Stimulated activated CD4-positive, alpha-beta T cell treated with anti-CD3 and anti-CD28 coated beads, TNF-alpha, amount 100 ng/mL, for 1 hour (primary cell): ENCODE measurements at regions not wholly inside any gene's neighbourhood (a gene's known extent, or its start where the extent isn't known, plus 50 kb on each side); places are given as distances from the start of the nearest gene placed in this dataset.
"Not testable (repeated sequence)": the region's sequence is repeated elsewhere in the genome, so short reads cannot be mapped to it uniquely, and the experiment has no call there.

Experiments
- DNase-seq, 3 donors: peaks; one replicate each; pipeline ENCODE4 v3.0.0-alpha.2; 2020; ENCODE audit warnings: low read depth in 3 of 3, low spot score in 1 of 3

DNA sequence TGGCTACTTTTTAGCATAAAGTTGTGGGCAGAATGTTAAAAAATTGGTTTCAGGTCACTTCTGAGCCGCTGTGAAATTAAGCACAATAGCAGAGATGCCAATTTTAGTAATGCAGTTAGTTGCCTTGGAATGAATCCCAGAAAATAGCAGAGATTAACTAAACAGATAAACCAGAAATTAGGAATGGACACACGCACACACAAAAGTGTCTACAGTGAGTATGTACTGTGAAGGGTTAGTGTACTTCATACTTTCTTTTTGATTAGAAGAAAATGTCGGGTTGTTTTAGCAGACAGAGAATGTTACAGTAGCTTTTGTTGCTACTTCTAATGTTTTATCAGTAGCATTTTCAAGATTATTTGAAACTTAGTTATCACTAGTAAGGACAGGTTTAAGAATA, 106.7 kb downstream of the LEPR start:
- no peak for DNase-seq

DNA sequence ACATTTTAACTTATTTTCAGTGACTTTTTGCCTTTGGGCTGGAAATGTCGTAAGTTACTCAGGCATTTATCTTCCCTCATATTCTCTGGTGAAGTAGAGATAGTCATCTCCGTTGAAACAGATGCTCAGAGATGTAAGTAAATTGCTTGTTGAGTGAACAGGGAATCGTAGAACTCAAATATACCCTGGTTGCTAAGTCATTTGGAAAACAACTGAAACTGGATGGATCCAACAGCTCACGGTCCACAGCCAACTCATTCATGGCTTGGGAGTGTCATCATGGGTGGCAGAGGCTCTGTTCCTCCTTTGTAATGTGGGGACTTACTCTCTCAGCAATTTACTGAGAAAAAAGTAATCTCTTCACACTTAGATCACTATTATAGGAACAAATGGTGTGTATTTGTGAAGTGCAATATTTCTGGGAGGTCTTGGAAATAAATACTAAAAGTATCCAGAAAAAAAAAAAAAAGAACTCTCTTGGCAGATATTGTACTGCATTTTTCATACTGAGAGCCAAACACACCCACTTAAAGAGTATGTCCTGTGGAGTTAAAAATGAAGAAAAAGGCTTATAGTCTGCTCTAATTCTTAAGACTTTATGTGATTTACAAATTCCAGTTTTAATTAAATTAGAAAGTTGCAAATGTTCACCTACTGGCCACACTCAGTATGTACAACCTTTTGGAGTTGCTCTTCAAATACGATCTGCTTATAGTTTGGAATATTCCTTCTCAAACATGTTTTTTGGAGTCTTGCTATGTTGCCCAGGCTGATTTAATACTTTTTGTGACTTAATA, 107.4 kb downstream of the LEPR start:
- no peak for DNase-seq

DNA sequence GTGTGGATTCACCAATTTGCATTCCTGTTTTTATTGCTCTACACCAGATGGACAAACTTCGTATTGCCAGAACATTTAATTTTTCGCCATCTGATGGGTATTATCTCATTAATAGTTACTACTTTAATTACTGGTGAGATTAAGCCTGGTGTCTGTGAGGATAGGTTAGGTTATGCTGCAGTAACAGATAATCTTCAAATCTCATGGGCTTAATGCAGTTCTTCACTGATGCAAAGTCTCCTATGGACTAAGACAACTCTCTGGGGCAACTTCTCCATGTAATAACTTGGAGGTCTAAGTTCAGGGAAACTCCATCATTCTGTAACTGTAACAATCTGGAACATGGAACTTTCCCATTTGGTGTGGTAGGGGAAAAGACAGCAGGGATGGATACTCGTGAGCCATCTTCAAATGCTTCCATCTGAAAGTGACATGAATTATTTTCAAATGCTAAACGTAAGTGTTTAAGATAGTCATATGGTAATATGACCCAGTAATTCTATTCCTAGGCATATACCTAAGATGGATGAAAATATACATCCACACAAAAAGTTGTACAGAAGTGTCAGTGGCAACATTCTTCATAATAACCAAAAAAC, 111.6 kb downstream of the LEPR start:
- DNase-seq = no peak

DNA sequence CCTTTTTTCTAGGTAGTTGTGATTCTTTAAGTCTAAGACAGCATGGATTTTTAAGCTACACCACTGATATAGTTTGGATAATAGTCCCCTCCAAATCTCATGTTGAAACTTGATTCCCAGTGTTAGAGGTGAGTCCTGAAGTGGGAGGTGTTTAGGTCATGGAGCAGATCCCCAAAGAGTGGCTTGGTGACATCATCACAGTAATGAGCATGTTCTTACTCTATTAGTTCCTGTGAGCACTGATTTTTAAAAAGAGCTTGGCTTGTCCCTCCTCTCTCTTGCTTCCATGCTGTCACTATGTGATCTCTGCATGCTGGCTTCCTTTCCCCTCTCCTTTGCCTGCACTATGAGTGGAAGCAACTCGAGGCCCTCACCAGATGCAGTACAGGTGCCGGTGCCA, 115.5 kb downstream of the LEPR start:
- DNase-seq = no peak

DNA sequence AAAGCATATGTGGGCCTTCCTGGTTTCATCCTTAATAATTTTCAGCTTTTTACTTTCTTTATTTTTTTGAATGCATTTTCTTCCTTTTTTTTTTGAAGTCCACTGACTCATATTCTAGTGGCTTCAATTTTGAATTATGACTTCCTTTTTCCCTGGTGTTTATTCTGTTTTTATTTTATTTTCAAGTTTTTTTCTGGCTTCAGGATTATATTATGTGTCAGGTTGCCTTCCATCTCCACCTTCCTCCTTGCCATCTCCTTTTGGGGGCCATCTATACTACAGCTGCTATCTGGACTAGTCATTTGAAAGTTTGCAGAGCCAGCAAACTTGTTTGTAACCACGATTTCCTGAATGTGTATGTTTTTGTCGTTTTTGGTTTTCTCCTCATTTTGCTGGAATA, 117.6 kb downstream of the LEPR start:
- no peak for DNase-seq

DNA sequence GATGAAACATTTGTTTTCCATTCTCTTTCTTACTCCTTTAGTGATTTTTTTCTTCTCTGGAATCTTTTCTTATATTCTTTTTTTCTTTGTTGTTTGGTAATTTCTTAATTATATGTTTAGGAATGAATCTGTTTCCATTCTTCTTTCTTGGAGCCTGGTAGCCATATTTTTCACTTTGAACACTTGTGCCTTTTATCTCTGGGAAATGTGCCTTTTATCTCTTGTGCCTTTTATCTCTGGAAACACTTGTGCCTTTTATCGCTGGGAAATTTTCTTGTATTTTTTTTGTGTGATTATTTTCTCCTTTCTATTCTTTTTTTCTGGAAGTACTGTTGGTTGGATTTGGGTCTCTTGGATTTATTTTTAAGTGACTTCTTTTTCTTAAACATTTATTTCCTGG, 118.2 kb downstream of the LEPR start:
- DNase-seq = no peak

DNA sequence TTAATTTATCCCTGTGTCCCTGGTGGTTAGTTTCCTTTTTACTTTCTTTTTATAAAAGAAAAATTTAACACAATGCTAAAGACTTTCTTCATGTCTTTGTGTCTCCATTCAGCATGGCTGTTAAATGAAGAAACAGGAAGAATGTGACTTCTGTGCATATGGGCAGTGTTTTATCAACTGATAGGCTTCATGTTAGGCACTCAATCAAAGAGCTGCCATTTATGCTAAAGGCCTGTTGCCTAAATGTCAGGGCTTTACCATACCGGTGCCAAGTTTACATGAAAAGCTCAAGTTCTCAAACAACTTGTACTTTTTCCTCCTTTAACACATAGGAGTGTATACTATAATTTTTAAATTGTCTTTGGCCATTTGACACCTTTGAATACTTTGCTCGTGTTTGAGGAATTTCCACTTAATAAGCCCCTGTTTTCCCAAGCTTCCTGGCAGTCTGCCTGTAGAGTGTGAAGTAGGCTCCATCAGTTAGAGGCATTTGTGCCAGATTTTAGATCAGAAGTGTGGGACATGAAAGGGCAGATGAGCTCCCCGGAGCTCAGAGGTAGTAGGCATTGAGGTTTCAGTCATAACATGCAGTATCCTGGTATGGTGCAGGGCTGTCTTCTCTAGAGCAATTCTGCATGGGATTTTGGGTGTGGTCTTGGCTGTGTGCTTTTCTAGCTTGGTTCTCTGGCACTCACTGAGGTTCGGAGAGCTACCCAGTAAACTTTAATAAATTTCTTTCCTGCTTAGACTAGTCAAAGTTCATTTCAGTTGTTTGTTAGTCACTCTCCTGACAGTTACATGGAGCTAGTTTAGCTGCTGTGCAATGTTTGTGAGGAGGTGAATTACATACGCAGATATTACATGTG, 119.0 kb downstream of the LEPR start:
- no peak for DNase-seq

DNA sequence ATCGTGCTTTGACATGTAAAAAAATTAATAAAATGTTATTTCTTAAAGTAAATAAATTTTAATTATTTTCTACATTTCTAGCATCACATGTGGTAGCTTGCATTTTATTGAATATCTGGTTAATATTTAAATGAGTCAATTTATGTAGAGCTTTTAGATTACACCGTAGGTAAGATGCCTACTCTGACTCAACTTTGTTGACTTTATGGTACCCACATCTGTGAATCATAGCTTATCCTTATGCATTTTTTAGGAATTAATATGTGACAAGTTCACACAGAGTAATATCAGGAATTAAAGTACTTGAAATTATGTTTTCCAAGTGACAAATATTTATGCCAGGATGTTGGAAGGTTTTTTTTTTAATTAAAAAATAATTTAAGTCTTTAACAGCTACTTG, 120.7 kb downstream of the LEPR start:
- DNase-seq = no peak

DNA sequence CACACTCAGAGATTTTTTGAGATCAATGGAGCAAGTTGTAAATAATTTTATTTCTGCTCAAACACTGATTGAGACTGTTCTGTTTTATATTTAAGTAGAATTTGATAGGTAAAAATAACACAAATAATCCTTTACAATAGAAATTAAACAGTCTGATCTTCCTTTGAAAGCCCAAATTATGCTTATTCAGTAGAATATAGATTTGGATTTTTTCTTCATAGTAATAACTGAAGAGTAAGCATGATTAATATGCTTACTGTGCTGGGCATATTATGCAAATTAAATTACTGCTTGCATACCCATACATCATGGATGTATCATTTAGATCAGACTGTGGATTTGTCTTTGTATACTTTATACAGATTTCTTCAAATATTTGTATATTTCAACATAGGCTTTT, 121.4 kb downstream of the LEPR start:
- DNase-seq = no peak

DNA sequence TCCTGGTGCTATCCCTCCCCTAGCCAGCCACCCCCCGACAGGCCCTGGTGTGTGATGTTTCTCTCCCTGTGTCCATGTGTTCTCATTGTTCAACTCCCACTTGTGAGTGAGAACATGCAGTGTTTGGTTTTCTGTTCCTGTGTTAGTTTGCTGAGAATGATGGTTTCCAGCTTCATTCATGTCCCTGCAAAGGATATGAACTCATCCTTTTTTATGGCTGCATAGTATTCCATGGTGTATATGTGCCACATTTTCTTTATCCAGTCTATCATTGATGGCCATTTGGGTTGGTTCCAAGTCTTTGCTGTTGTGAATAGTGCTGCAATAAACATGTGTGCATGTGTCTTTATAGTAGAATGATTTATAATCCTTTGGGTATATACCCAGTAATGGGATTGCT, 122.1 kb downstream of the LEPR start:
- DNase-seq = not testable (repeated sequence)

DNA sequence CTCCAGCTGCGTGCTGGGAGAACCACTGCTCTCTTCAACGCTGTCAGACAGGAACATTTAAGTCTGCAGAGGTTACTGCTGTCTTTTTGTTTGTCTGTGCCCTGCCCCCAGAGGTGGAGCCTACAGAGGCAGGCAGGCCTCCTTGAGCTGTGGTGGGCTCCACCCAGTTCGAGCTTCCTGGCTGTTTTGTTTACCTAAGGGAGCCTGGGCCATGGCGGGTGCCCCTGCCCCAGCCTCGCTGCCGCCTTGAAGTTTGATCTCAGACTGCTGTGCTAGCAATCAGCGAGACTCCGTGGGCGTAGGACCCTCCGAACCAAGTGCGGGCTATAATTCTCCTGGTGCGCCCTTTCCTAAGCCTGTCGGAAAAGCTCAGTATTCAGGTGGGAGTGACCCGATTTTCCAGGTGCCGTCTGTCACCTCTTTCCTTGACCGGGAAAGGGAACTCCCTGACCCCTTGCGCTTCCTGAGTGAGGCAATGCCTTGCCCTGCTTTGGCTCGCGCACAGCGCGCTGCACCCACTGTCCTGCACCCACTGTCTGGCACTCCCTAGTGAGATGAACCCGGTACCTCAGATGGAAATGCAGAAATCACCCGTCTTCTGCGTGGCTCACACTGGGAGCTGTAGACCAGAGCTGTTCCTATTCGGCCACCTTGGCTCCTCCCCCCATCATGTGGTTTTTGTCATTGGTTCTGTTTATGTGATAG, 130.0 kb downstream of the LEPR start:
- DNase-seq = not testable (repeated sequence)

DNA sequence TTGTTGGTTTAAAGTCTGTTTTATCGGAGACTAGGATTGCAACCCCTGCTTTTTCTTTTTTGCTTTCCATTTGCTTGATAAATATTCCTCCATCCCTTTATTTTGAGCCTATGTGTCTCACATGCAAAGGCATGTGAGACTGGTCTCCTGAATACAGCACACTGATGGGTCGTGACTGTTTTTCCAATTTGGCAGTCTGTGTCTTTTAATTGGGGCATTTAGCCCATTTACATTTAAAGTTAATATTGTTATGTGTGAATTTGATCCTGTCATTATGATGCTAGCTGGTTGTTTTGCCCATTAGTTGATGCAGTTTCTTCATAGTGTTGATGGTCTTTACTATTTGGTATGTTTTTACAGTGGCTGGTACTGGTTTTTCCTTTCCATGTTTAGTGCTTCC, 132.0 kb downstream of the LEPR start:
- not testable (repeated sequence) for DNase-seq

DNA sequence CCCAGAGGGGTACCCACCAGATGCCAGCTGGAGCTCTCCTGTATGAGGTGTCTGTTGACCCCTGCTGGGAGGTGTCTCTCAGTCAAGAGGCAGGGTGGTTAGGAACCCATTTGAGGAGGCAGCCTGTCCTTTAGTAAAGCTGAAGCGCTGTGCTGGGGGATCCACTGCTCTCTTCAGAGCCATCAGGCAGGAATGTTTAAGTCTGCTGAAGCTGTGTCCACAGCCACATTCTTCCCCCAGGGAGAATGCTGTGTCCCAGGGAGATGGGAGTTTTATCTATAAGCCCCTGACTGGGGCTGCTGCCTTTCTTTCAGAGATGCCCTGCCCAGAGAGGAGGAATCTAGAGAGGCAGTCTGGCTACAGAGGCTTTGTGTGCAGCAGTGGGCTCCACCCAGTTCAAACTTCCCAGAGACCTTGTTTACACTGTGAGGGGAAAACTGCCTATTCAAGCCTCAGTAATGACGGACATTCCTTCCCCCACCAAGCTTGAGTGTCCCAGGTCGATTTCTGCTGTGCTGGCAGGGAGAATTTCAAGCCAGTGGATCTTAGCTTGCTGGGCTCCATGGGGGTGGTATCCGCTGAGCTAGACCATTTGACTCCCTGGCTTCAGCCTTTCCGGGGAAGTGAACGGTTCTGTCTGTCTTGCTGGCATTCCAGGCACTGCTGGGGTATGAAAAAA, 133.8 kb downstream of the LEPR start:
- not testable (repeated sequence) for DNase-seq

DNA sequence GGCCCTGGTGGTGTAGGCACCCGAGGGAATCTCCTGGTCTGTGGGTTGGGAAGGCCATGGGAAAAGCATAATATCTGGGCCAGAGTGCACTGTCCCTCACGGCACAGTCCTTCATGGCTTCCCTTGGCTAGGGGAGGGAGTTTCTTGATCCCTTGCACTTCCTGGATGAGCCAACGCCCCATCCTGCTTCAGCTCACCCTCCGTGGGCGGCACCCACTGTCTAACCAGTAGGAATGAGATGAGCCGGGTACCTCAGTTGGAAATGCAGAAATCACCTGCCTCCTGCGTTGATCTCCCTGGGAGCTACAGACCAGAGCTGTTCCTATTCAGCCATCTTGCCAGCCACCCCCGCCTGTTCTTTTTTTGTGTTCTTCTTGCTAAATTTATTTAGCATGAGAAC, 134.4 kb downstream of the LEPR start:
- DNase-seq = no peak

DNA sequence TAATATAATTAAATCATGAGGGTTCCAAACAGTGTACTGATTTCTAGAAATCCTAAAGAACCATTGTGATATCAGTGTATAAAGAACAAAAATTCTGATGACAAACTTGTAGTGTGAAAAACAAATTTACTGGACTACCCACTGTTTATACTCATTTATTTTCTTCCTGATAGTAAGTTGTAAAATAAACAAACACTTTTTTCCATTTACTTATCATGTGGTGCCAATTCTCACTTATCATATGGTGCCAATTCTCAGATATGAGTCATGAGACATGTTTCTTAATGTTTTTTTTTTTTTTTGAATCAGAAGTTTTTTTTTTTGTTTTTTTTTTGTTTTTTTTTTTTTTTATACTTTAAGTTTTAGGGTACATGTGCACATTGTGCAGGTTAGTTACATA, 137.7 kb downstream of the LEPR start:
- no peak for DNase-seq

DNA sequence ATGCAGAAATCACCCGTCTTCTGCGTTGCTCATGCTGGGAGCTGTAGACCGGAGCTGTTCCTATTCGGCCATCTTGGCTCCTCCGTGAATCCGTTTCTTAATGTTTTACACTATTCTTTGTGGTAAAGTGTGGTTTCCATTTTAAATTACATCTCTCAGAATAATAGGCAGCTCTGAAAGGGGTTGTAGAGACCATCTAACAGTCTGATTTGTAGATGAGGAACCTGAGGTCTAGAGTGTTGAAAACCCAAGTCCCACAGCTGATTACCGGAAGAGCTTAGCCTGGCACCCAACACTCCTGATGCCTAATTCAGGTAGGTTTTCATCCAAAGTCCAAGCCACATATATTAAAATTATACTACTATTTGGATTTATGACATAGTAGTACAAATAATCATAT, 144.0 kb downstream of the LEPR start:
- DNase-seq = no peak

DNA sequence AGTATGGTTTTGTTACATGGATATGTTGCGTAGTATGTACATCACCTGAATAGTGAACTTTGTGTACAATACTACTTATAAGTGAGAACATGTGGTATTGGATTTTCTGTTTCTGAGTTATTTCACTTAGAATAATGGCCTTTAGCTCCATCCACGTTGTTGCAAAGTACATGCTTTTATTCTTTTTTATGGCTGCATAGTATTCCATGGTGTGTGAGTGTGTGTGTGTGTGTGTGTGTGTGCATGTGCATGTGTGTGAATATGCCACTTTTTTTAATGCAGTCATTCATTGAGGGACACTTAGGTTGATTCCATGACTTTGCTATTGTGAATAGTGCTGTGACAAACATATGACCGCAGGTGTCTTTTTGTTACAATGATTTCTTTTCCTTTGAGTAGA, 147.8 kb downstream of the LEPR start:
- no peak for DNase-seq

DNA sequence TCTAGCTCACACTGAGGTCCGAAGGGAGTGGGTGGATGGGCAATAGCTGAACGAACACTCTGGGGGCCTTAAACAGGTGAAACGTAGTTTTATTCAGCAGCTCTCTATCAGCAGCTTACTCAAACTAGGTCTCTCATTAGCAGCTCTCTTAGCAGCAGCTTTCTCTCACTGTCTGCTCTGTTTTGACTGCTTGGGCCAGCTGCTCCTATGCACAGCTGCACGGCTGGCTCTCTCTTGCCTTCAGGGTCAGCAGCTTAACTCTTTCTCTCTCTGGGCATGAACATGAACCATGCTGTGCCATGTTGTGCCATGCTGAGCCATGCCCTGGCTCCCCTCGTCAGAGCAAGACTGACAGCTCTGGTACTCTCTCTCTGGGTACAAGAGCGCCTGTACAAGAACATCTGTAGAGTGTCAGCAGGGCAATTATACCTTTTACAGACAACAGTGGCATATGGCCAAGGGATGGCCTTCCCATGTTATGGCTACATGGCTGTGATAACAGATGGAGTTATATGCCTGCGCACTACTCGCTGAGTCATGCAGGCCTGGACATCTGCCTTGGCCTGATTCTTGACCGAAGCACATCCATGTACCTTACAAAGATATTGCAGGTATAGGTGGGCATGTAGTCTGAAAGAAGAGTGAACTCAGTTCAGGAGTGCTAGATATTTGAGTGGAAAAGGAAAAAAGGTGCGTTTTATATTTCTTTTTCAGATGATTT, 152.4 kb downstream of the LEPR start:
- no peak for DNase-seq

DNA sequence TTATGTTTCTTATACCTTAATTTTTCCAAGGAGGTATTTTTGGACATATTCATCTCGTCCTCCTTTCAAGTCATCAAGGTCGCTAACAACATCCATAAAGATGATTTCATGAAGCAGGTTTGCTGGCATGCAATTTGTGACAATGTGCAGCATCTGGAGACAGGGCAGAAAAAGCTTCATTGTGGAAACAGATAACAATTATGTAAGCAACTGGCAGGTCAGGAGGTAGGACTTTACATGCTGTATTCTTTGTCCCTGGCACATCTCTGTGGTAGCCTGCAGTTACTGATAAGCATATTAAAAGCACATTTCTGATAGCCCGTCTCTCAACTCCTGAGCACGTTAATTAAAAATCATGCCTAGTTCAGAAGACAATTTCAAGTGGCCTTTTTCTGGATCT, 156.8 kb downstream of the LEPR start:
- no peak for DNase-seq

DNA sequence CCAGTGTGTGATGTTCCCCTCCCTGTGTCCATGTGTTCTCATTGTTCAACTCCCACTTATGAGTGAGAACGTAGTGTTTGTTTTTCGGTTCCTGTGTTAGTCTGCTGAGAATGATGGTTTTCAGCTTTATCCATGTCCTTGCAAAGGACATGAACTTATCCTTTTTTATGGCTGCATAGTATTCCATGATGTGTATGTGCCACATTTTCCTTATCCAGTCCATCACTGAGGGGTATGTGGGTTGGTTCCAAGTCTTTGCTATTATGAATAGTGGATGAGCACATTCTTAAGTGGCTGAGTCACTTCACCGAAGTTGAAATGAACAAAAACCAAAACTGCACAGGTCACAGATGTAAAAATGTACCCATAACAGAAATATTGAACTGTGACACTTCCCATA, 157.5 kb downstream of the LEPR start:
- not testable (repeated sequence) for DNase-seq
